H9 (cell line): ENCODE measurements at regions not wholly inside any gene's neighbourhood (a gene's known extent, or its start where the extent isn't known, plus 50 kb on each side); places are given as distances from the start of the nearest gene placed in this dataset.

Source experiments
- DNase-seq: peaks from one replicate; pipeline ENCODE4 v3.0.0-alpha.2; 2017
- H2AFZ ChIP-seq: one replicate; pipeline ENCODE4 v1.6.1; 2013; ENCODE audit warnings: mild to moderate bottlenecking, low read length, control low read depth, moderate library complexity
- H2AK5ac ChIP-seq: 2 replicates; pipeline ENCODE4 v1.6.1; 2013; ENCODE audit warnings: low read length, control low read depth, mixed read lengths; ENCODE audit not compliant: insufficient read length
- H2BK120ac ChIP-seq: one replicate; pipeline ENCODE4 v1.6.1; 2013; ENCODE audit warnings: low read depth, mild to moderate bottlenecking, low read length, control low read depth, inconsistent platforms; ENCODE audit not compliant: poor library complexity, severe bottlenecking
- H2BK12ac ChIP-seq: 2 replicates; pipeline ENCODE4 v1.6.1; 2013; ENCODE audit warnings: low read length, control low read depth, mixed read lengths, low read depth; ENCODE audit not compliant: insufficient read length
- H2BK15ac ChIP-seq: 2 replicates; pipeline ENCODE4 v1.6.1; 2013; ENCODE audit warnings: low read depth, low read length, control low read depth
- H2BK20ac ChIP-seq: one replicate; pipeline ENCODE4 v1.6.1; 2013; ENCODE audit warnings: low read depth, mild to moderate bottlenecking, low read length, control low read depth, inconsistent platforms; ENCODE audit not compliant: poor library complexity, severe bottlenecking
- H2BK5ac ChIP-seq: 2 replicates; pipeline ENCODE4 v1.6.1; 2013; ENCODE audit warnings: low read length, control low read depth, mixed read lengths; ENCODE audit not compliant: insufficient read length
- H3K14ac ChIP-seq: 2 replicates; pipeline ENCODE4 v1.6.1; 2013; ENCODE audit warnings: low read length, control low read depth; ENCODE audit not compliant: insufficient read depth
- H3K18ac ChIP-seq: 2 replicates; pipeline ENCODE4 v1.6.1; 2013; ENCODE audit warnings: low read depth, mild to moderate bottlenecking, mixed read lengths, low read length, control low read depth; ENCODE audit not compliant: insufficient read length
- H3K23ac ChIP-seq: 2 replicates; pipeline ENCODE4 v1.6.1; 2013; ENCODE audit warnings: low read length, control low read depth, mixed read lengths, low read depth; ENCODE audit not compliant: insufficient read length
- H3K23me2 ChIP-seq: 2 replicates; pipeline ENCODE4 v1.6.1; 2013; ENCODE audit warnings: low read depth, mild to moderate bottlenecking, mixed read lengths, low read length, control low read depth; ENCODE audit not compliant: insufficient read length, poor library complexity, severe bottlenecking
- H3K27ac ChIP-seq: 2 replicates; pipeline ENCODE4 v1.5.1; 2013; ENCODE audit warnings: low read length, control low read depth, mixed read lengths, low read depth; ENCODE audit not compliant: insufficient read length
- H3K27me3 ChIP-seq: 2 replicates; pipeline ENCODE4 v1.6.1; 2013; ENCODE audit warnings: low read length, control low read depth, inconsistent platforms; ENCODE audit not compliant: insufficient read depth
- H3K4ac ChIP-seq: 2 replicates; pipeline ENCODE4 v1.6.1; 2013; ENCODE audit warnings: low read depth, mild to moderate bottlenecking, control low read depth, inconsistent platforms, low read length, moderate library complexity
- H3K4me1 ChIP-seq: 2 replicates; pipeline ENCODE4 v1.6.1; 2013; ENCODE audit warnings: low read length, control low read depth, inconsistent platforms; ENCODE audit not compliant: insufficient read depth
- H3K4me2 ChIP-seq: 2 replicates; pipeline ENCODE4 v1.6.1; 2013; ENCODE audit warnings: low read length, control low read depth, mixed read lengths; ENCODE audit not compliant: insufficient read length, insufficient read depth
- H3K56ac ChIP-seq: 2 replicates; pipeline ENCODE4 v1.6.1; 2013; ENCODE audit warnings: low read depth, mild to moderate bottlenecking, mixed read lengths, low read length, control low read depth; ENCODE audit not compliant: insufficient read length
- H3K79me1 ChIP-seq: 2 replicates; pipeline ENCODE4 v1.6.1; 2013; ENCODE audit warnings: low read depth, mild to moderate bottlenecking, moderate library complexity, low read length, control low read depth, inconsistent platforms; ENCODE audit not compliant: insufficient read depth, poor library complexity, severe bottlenecking
- H3K79me2 ChIP-seq: 2 replicates; pipeline ENCODE4 v1.6.1; 2013; ENCODE audit warnings: low read length, control low read depth, inconsistent platforms; ENCODE audit not compliant: insufficient read depth
- H3K9ac ChIP-seq: 2 replicates; pipeline ENCODE4 v1.6.1; 2013; ENCODE audit warnings: low read length, control low read depth, mixed read lengths; ENCODE audit not compliant: insufficient read length; ENCODE audit errors: extremely low read depth
- H3K9me3 ChIP-seq: one replicate; pipeline ENCODE4 v1.6.1; 2013; ENCODE audit warnings: low read depth, low read length, inconsistent platforms; ENCODE audit not compliant: control insufficient read depth
- H3T11ph ChIP-seq: one replicate; pipeline ENCODE4 v1.6.1; 2013; ENCODE audit warnings: mild to moderate bottlenecking, low read length, control low read depth, inconsistent platforms
- H4K20me1 ChIP-seq: one replicate; pipeline ENCODE4 v1.6.1; 2013; ENCODE audit not compliant: control insufficient read depth, insufficient read length, insufficient read depth
- H4K5ac ChIP-seq: 2 replicates; pipeline ENCODE4 v1.6.1; 2013; ENCODE audit warnings: low read depth, mild to moderate bottlenecking, mixed read lengths, low read length, control low read depth; ENCODE audit not compliant: insufficient read length
- H4K8ac ChIP-seq: replicated peaks from 2 replicates; pipeline ENCODE4 v1.6.1; 2013; ENCODE audit warnings: low read length, control low read depth, mixed read lengths, low read depth; ENCODE audit not compliant: insufficient read length
- H4K91ac ChIP-seq: 2 replicates; pipeline ENCODE4 v1.6.1; 2013; ENCODE audit warnings: low read depth, mild to moderate bottlenecking, moderate library complexity, mixed read lengths, low read length, control low read depth; ENCODE audit not compliant: insufficient read length
- H3K27ac Mint-ChIP-seq, 3 experiments: 2 replicates in 2 of 3; 3 replicates in 1 of 3; pipeline ENCODE4 v1.8.0; 2020 to 2021; ENCODE audit warnings: mixed read lengths in 3 of 3, mild to moderate bottlenecking in 1 of 3, moderate library complexity in 1 of 3
- H3K27me3 Mint-ChIP-seq: 2 replicates; pipeline ENCODE4 v1.8.0; 2021; ENCODE audit warnings: low read depth, mild to moderate bottlenecking, moderate library complexity, mixed read lengths
- H3K36me3 Mint-ChIP-seq, 3 experiments: 2 replicates in 2 of 3; 3 replicates in 1 of 3; pipeline ENCODE4 v1.8.0; 2020 to 2021; ENCODE audit warnings: low read depth in 3 of 3, mixed read lengths in 3 of 3; ENCODE audit not compliant: insufficient read depth in 1 of 3
- H3K4me1 Mint-ChIP-seq, 2 experiments: 2 replicates each; pipeline ENCODE4 v1.8.0; 2020; ENCODE audit warnings: mixed read lengths in 2 of 2
- H3K4me3 Mint-ChIP-seq, 2 experiments: 2 replicates in 1 of 2; 3 replicates in 1 of 2; pipeline ENCODE4 v1.8.0; 2020 to 2021; ENCODE audit warnings: mild to moderate bottlenecking in 2 of 2, mixed read lengths in 2 of 2, moderate library complexity in 1 of 2
- H3K9me3 Mint-ChIP-seq, 2 experiments: 2 replicates in 1 of 2; 3 replicates in 1 of 2; pipeline ENCODE4 v1.8.0; 2020; ENCODE audit warnings: mild to moderate bottlenecking in 2 of 2, mixed read lengths in 2 of 2, moderate library complexity in 1 of 2
- WGBS: extraction: QIAGEN DNeasy Blood & Tissue Kit; methylation state at CpG from one replicate; pipeline ENCODE4 v1.1.7; 2013; ENCODE audit warnings: missing lambda C conversion rate, low lambda C conversion rate, mixed read lengths; ENCODE audit not compliant: insufficient read length; ENCODE audit errors: extremely low coverage; 5-methylcytosine and 5-hydroxymethylcytosine counted together
- TF ChIP-seq, protein P1 (sequence below): fragments of 200-600 bp; sonication (generic); conservative IDR thresholded peaks from 3 replicates; pipeline ENCODE4 v1.8.0; 2021; ENCODE audit warnings: antibody characterized with exemption, mild to moderate bottlenecking

DNA sequence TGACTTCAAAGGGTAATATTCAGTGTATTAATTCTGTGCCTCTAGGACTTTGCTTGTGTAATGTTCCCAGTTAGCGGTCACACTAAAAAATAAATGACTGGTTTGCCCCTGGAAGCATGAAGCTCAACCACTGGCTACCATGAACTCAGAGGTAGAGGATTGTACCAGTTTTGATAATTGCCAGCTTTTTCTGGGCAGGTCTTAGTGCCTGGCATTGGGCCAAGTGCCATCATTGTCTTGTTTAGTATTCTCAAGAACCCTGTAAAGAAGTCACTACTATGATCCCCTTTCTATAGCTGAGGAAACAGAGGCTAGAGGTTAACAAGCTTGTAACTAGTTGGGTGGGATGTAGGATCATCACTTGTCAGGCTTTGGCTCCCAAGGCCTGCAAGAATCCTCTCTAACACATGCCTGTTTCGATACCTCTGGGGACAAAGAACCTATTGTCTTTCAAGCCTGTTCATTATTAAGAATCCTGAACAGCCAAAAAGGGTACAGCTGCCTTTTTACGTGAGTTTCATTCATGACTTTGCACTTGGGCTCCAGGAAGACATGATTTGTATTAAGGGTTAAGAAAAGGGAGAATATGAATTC lies 121.9 kb upstream of the JUN start:
- Histone ChIP-seq H3K56ac (no peak overlapping the region), H2BK20ac (no peak overlapping the region), H3K4me1 (no peaks in the 10 kb centered on the region), H4K5ac (no peak overlapping the region), H3K79me2 (no peaks in the 10 kb centered on the region), H3K23ac (no peak overlapping the region), H3K27ac (no peak overlapping the region), H2AK5ac (no peak overlapping the region), H4K20me1 (no peaks in the 10 kb centered on the region), H2BK12ac (no peak overlapping the region), H2BK5ac (no peak overlapping the region), H3K27me3 (no peaks in the 10 kb centered on the region), H2BK120ac (no peak overlapping the region), H3K18ac (no peak overlapping the region), H2AFZ (no peak overlapping the region), H3K4me2 (no peak overlapping the region), H3K9me3 (no peaks in the 10 kb centered on the region), H3K79me1 (no peaks in the 10 kb centered on the region), H3K9ac (no peak overlapping the region), H3K23me2 (peaks cover 5% of the 10 kb centered on the region), H3K14ac (no peak overlapping the region), H3T11ph (no peak overlapping the region), H3K4ac (no peak overlapping the region), H4K91ac (no peak overlapping the region), H4K8ac (no peak overlapping the region), H2BK15ac (no peak overlapping the region)
- no peak overlapping the region for H3K27ac Mint-ChIP-seq
- no peak overlapping the region for H3K4me3 Mint-ChIP-seq
- no peak for DNase-seq
- H3K36me3 Mint-ChIP-seq: no peaks in the 10 kb centered on the region
- WGBS: no CpG with 5 or more reads among the region's 3 CpGs
- peaks cover 10% of the 10 kb centered on the region for H3K27me3 Mint-ChIP-seq
- peaks cover 10 to 17% of the 10 kb centered on the region in 2 experiments for H3K4me1 Mint-ChIP-seq
- TF ChIP-seq, protein P1, sequence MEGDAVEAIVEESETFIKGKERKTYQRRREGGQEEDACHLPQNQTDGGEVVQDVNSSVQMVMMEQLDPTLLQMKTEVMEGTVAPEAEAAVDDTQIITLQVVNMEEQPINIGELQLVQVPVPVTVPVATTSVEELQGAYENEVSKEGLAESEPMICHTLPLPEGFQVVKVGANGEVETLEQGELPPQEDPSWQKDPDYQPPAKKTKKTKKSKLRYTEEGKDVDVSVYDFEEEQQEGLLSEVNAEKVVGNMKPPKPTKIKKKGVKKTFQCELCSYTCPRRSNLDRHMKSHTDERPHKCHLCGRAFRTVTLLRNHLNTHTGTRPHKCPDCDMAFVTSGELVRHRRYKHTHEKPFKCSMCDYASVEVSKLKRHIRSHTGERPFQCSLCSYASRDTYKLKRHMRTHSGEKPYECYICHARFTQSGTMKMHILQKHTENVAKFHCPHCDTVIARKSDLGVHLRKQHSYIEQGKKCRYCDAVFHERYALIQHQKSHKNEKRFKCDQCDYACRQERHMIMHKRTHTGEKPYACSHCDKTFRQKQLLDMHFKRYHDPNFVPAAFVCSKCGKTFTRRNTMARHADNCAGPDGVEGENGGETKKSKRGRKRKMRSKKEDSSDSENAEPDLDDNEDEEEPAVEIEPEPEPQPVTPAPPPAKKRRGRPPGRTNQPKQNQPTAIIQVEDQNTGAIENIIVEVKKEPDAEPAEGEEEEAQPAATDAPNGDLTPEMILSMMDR: no peak
- no peaks in the 10 kb centered on the region for H3K9me3 Mint-ChIP-seq
